GM19395 (cell line): ENCODE measurements at regions not wholly inside any gene's neighbourhood (a gene's known extent, or its start where the extent isn't known, plus 50 kb on each side); places are given as distances from the start of the nearest gene placed in this dataset.

ENCODE experiments used
- ATAC-seq: cut with Tn5 transposase; IDR thresholded peaks from one replicate; pipeline ENCODE4 v1.9.1; 2021; ENCODE audit warnings: mild to moderate bottlenecking, moderate library complexity; ENCODE audit not compliant: unreplicated experiment

DNA sequence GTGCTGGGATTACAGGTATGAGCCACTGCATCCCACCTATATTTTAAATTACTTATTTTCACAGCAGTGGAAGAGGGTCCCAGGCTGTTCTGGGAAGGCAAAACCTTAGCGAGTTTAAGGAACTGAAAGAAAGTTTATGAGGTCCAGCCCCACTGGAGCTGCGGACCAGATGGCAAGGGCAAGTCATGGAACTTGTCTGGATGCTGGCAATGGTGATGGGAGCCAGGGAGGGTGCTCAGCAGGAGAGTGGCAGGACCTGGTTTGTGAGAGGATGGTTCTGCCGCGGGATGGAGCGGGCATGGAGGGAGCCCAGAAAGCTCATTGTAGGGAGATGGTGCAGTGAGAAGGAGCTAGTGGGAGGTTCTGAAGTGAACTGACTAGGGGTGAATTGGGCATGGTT is 50.6 kb upstream of the SLC45A1 start:
- ATAC-seq, result no peak

DNA sequence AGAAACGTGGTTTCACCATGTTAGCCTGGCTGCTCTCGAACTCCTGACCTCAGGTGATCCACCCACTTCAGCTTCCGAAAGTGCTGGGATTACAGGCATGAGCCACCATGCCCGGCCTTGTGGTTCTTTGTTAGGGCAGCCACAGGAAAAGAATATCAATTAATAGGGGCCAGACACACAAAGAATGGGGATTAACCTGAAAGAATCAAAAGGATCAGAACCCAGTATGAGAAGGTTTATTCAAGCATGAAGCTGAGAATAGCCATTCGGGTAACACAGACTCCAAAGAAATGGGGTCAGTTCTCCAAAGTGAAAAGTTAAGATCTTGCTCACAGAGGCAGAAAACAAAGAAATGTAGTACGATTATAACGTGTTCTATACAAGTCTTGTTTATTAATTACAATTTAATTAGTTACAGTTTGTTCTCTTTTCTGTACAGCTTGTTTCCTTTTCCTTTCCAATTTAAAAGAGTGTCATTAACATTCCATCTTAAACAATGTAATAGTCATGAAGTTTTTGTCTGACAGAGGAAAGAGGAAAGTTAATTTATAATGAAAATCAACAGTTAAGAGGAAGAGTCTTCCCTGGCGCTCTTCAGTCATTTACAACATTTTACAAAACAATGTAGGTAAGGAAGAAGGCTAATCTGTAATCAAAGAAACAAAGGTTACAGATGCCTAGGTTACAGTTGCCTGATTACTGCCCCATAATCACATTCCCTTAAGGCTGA is 51.3 kb upstream of the SLC45A1 start:
- ATAC-seq, result no peak

DNA sequence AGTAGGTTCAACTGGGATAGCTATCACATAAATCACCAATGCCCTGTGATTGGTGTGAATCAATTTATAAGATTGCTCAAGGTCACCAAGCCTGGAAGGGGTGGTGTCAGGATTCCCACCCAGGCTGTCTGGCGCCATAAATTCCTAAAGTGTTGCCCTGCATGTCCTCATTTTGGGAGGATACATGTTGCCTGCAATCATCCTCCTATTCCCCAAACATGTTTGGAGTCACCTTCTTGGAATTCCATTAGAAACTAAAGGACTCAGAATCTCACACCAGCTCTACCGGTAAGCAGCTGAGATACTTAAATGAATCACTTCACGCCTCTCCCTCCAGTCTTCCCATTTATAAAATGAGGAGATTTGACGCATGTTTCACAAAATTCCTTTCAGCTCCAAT is 54.1 kb upstream of the SLC45A1 start:
- ATAC-seq, result no peak

DNA sequence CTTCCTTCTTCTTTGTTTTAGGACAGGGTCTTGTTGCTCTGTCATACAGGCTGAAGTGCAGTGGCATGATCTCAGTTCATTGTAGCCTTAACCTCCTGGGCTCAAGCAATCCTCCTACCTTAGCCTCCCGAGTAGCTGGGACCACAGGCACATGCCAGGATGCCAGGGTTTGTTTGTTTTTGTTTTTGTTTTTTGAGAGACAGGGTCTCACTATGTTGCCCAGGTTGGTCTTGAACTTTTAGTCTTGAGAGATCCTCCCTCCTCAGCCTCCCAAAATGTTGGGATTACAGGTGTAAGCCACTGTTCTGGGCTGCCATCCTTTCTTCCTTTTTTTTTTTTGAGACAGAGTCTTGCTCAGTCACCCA is 56.5 kb upstream of the SLC45A1 start:
- ATAC-seq, result no peak

DNA sequence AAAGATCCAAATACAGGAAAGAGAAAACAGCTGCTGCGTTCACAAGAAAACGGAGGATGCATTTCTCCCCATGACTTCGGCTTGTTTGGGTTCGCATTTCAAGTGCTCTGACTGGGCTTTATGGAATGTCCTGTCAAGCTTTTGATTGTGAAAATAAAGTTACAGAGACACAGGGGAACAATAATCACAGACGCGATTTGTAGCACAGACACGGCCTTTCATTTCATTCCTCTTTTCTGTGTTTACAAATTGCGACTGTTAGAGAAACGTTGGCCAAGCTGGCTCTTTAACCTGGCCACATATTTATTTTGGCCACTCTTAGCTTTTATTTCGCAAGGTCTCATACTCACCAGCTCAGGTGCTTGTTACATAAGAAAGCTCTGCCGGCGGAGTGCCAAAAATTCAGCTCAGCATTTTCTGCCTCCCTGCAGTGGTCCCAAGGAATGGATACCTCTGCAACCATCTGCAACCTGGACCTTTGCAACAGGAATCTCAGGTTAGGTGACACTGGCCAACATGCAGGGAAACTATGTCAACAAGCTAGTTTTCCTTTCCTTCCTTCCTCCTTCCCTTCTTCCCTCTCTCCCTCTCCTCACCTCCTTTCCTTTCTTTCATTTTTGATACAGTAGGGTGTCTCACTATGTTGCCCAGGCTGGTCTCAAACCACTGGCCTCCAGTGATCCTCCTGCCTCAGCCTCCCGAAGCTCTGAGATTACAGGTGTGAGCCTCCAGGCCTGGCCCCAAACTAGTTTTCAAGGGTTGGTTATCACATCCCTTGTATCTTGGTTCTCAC is 58.2 kb upstream of the SLC45A1 start:
- no peak for ATAC-seq

DNA sequence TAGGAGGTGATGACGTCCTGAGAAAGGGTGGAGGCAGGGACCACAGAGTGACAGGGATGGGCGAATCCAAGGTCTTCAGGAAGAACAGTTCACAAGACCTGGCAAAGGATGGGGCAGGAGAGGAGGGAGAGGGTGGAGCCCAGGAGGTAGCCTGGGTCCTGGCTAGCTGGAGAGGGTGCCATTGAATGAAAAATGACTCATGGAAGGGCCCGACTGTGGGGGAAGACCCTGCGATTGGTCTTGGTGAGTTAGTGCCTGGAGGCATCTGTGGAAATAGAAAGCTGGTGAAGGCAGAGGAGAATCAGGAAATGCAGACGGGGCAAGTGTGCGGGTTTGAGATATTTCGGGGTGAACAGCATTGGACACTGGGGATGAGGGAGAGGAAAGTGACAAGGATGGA is 60.3 kb upstream of the SLC45A1 start:
- no peak for ATAC-seq

DNA sequence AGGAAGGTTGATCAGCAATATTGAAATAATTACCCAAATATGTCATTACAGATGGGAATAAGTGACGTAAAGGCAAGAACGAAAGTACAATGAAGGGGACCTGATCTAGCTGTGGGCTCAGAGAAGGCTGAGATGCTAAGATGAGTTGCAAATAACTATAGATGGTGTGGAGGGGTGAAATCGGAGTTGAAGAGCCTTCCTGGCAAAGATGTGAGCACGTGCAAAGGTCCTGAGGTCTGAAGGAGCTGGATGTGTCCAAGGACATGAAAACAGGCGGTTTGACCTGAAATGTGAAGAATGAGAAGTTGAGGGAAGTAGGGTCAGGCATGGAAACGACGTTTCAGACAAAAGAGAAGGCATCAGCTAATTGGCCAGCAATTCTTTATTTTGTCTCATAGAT is 61.6 kb upstream of the SLC45A1 start:
- ATAC-seq, result no peak

DNA sequence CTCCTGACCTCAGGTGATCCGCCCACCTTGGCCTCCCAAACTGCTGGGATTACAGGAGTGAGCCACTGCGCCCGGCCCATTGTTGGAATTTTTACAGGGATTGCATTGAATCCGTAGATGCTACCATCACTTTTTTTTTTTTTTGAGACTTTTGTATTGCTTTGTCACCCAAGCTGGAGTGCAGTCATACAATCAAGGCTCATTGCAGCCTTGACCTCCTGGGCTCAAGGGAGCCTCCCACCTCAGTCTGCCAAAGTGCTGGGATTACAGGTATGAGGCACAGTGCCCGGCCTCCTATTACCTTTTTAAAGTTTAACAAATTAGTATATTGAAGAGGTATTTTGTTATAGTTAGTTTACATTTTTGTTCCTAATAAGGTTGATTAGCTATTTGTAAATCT is 62.2 kb upstream of the SLC45A1 start:
- no peak for ATAC-seq

DNA sequence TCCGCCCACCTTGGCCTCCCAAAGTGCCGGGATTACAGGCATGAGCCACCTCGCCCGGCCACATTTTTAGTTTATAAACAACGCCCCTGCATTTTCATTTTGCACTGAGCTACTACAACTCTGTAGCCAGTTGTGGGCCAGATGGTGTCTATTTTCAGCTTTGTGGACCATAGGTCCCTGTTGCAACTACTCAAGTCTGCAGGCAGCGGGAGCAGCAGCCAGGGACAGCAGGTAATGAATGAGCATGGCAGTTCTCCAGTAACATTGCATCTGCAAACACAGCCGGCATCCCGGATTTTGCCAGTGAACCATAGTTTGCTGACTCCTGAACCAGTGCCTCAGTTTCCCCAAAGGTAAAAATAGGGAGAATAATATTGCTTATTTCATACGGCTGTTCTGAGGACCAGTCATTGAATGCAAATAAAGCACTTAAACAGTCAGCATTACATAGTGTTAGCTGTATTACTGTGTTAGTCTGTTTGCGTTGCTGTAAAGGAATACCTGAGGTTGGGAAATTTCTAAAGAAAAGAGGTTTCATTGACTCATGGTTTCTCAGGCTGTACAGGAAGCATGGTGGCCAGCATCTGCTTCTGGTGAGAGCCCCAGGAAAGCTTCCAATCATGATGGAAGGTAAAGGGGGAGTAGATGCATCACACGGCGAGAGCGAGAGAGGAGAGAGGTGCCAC is 65.5 kb upstream of the SLC45A1 start:
- no peak for ATAC-seq

DNA sequence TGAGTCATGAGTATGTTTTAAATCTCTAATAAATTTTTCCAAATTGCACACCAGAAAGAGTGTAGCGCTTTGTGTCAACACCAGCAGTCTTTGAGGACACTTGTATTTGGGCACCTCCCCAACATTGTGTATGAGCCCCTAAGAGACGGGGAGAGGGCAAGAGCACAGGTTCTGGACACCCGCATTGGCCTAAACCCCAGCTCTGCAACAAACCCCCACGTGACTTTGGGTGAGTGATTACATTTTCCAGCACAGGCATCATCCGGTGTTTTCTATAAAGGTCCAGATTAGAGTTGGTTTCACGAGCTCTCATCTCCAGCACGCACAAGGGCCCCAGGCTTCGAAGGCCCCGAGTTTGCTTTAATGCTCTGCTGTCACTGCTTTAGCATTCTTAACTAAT is 66.3 kb upstream of the SLC45A1 start:
- ATAC-seq, result no peak

DNA sequence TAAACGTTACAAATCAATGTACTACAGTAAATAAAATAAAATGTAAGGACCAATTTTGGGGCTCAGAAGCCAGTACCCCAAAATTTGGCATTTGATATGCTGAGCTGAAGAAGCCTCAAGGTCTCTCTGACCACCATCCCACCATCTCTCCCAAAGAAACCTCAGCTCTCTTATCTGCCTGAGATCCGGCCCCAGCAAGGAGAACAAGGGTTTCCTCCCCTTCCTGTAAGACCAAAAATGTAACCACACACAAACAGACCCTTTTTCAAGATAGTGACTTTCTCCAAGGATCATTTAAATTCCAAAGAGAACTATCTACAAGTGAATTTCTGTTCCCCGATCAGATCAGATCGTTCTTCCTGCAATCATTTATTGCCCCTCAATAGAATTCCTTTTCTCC is 68.1 kb upstream of the SLC45A1 start:
- no peak for ATAC-seq

DNA sequence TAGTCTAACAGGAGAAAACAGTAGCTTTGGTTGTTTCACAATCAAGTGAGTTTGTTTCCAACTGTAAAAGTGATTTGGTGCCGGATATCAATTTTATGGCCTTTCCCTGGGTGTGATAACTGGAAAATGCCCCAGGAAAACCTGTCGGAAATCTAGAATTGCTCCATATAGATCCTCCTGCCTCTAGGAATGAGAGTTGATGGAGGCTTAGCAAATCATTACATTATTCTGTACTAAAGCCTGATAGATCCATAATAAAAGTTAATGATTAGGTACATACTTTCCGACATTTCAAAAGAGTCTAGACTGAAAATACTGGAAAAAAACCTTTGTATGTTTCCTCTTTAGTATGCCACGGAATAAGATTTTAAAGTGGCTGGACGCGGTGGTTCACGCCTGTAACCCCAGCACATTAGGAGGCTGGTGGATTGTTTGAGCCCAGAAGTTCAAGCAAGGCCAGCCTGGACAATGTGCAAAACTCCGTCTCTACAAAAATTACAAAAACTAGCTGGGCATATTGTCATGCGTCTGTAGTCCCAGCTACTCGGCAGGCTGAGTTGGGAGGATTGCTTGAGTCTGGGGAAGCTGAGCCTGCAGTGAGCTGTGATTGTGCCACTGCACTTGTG is 70.0 kb upstream of the SLC45A1 start:
- no peak for ATAC-seq

DNA sequence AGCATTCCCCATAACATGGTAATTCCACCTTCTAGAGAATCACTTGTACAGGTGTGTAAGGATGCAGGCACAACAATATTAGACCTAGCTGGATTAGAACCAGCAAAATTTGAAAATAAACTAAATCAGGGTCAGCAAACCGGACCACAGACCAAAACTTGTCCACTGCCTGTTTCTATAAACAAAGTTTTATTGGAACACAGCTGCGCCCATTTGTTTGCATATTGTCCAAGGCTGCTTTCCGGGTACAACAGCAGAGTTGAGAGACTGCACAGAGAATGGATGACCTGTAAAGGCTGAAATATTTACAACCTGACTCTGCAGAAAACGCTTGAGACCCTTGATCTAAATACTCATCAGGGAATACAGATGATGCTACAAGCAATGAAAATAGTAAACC is 73.6 kb upstream of the SLC45A1 start:
- no peak for ATAC-seq

DNA sequence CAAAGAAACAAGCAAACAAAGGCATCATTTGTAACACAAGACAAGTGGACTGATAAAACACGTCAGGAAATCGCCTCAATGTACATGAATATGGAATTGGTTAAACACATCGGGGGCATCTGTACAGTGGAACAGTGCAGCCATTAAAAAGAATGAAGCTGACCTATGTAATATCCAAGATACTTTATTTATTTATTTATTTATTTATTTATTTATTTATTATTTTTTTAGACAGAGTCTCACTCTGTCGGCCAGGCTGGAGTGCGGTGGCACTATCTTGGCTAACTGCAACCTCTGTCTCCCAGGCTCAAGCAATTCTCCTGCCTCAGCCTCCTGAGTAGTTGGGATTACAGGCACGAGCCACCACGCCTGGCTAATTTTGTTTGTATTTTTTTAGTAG is 75.4 kb upstream of the SLC45A1 start:
- ATAC-seq, result no peak

DNA sequence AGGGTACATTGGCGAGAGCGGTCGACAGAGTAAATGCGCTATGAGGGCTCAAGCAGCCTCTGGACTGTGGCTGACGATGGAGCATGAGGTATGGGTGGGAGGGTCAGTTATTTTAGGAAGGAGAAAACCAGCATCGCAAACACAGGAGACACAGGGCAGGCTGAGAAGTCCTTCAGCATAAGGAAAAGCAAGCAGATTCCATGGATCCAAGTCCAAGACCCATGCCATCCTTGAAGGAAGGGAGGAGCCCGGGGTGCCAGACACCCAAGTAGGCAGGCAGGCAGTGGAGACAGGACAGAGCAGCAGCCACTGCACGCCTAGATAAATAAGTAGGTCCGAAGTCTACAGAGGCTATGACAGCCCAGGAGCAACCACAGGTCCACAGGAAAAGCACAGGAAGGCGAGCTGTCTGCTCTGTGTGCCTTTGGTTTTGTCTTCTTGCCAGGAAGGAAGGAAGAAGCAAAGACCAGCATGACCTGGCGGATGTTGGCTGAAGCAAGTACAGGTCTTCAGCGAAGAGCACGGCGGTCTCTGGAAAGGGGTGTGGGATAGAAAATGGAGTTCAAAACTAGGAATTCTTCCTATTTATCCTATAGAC is 76.4 kb upstream of the SLC45A1 start:
- ATAC-seq, result no peak

DNA sequence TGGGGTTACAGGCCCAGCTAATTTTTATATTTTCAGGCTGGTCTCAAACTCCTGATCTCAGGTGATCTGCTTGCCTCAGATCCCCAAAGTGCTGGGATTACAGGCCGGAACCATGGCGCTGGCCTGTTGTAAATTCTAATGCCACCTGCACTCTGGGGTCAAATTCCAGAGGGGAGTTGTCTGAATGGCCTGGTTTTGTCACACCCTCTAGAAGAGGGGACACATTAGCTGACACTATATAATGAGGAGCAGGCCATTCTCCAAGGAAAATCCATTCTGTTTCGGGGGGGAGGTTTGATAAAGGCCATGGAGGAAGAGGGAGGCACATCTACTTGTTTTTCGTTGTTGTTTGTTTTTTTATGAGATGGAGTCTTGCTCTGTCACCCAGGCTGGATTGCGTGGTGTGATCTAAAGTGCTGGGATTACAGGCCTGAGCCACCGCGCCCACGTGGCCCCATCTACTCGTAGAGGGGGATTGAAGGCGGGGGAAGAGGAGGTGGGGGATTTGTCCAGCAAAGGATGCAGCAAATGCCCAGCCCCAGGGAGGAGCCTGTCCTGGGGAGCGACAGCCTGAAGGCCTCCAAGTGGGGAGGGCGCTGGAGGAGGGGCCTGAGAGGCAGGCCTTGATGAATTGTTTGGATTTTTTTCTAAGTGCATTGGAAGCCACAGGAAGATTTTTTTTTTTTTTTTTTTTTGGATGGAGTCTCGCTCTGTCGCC is 78.4 kb upstream of the SLC45A1 start:
- no peak for ATAC-seq

DNA sequence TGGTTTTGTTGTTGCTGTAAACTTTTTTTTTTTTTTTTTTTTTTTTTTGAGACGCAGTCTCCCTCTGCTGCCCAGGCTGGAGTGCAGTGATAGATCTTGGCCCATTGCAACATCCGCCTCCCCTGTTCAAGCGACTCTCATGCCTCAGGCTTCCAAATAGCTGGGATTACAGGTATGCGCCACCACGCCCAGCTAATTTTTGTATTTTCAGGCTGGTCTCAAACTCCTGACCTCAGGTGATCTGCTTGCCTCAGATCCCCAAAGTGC is 78.9 kb upstream of the SLC45A1 start:
- no peak for ATAC-seq

DNA sequence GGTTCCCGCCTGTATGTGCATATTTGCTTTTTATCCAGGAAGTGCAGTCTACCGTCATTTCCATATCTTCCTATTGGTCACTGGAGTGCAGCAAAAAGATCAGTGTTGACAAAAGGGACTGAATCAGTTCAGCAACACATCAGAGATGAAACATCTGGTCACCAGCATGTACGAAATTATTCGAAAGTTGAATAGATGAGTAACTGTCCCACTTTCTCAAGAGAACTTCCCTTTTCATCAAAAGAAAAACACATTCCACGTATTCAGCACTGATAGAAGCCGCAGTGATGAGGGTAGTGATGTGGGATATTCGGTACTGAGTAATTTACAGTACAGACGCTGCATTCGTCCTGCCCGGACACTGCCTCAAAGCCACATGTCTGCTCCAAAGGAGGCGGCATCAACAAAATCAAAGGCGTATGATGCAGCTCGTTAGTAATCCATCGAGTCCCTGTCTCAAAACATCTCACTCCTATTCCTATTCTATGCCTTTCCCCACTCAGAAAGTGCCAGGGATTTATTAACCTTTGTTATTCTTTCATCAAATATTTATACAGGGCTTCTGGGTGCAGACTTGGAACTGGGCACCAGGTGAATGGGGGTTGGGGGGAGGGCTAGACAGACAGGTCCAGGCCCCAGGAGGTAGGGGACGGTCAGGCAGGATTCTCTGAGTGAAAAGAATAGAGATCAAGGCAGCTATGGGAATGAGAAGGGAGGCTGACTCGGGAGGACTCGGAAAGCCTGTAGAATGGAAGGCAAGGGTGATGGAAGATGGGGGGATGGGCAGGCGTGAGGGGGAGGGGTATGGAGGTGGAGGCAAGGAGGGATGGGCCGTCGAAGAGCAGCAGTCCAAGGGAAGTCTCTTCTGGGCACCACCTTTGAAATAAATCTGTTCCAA is 79.5 kb upstream of the SLC45A1 start:
- ATAC-seq, result no peak

DNA sequence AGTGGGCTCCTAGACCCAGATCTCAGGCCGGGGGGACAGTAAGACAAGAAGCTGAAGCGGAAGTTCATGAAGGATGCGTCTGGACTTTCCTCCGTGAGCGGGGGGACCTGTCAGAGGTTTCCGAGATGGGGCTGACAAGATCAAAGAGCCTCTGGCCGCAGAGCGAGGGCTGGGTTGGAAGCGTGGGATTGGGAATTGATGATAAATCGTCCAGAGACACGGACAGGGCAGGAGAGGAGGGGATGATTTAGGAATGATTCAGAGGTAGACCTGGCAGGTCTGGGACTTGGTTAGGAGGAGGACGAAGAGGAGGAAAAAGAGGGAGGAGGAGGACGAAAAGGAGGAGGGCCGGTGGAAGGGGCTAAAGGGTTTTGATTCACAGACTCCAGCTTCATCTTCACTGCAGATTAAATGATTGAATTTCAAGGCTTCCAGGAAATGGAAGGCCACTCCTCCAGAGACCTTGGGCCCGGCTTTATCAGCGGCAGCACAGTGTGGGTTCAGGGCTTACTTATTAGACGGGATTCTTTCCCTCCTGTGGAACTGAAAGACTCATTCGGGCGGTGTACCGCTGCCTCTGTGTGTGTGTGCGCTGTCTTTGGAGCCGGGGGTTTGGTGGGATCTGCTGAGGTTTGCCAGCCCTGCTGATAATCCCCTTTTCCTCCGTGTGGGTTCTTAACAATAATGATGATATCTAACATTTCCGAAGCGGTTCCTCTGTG is 85.7 kb upstream of the SLC45A1 start:
- ATAC-seq, result no peak
